Neural progenitor cell (in vitro differentiated cells): ENCODE measurements at regions not wholly inside any gene's neighbourhood (a gene's known extent, or its start where the extent isn't known, plus 50 kb on each side); places are given as distances from the start of the nearest gene placed in this dataset.

Experiments
- CTCF ChIP-seq: fragments of 200-600 bp; sonication (generic); IDR thresholded peaks from 2 replicates; pipeline ENCODE4 v1.5.1; 2017; ENCODE audit warnings: antibody characterized with exemption, mild to moderate bottlenecking
- EZH2 ChIP-seq: fragments of 200-600 bp; sonication (generic); IDR thresholded peaks from 2 replicates; pipeline ENCODE4 v1.6.1; 2017; ENCODE audit warnings: antibody characterized with exemption, mild to moderate bottlenecking, moderate library complexity

- TF ChIP-seq CTCF (peak; percentile 36), EZH2 (no peak)
Observed at GRCh38 chr12:114131824-114132223, 165.7 kb upstream of the RBM19 start.
